ENCODE measurements at regions not wholly inside any gene's neighbourhood (a gene's known extent, or its start where the extent isn't known, plus 50 kb on each side); places are given as distances from the start of the nearest gene placed in this dataset.
"Not testable (repeated sequence)": the region's sequence is repeated elsewhere in the genome, so short reads cannot be mapped to it uniquely, and the experiment has no call there.

DNA sequence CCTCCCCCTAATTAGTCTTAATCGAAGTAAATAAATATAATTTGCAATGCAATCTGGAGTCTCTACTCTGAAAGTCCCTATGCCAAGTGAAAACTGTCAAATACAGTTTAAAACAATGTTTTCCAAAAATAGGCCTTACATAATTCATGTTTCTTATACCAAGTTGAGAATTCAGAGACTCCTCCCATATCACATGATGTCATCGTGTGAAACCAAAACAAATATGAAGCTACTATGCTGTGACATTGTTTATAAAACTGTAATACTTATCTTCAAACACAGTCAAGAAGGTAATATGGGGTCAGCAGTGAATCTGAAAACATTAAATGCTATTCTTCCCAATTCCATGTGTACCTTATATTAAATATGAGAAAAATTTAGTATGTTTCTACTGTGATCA lies 940.2 kb upstream of the FANCL start:
- DNase-seq (ENCODE audit: low read depth) = no peak

DNA sequence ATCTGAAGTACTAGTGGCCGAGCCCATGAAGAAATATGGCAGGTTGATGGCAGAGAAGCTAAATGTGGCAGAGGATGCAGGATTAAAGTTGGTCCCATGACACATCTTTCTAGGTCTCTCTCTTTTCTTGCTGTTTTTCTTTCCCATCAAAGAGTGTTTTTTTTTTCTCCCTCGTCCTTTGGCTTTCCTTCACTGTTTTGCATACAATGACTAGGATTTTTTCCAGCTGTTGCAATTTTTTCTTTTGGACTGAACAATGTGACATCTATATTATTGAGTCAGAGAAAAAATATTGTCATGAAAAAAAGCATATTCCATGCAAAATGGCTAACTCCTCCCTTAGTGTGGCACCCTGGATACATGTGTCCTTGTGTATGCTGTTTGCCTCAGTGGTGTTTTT lies 939.5 kb upstream of the FANCL start:
- no peak for DNase-seq (ENCODE audit: low read depth)

DNA sequence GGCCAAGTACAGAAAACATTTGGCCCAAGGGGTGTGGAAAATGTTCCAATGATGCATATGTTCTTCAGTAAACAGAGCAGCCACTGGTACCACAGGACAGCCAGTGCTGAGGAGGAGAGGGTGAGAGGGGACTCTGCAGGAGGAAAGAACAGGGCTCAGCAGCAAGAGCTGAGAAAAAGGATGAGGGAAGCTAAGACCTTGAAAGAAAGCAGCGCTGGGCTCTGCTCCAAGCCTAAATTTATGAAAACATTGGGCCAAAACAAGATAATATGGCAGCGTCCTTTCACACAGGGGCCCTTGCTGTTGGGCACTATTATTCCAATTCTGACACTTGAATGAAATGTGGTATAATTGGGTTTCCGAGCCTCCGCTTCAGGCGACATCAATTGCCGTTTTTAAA lies 939.0 kb upstream of the FANCL start:
- DNase-seq (ENCODE audit: low read depth) = no peak

- DNase-seq (ENCODE audit: low read depth) = no peak
These were observed 936.6 kb upstream of the FANCL start for GRCh38 chr2:59177748-59178147.

DNA sequence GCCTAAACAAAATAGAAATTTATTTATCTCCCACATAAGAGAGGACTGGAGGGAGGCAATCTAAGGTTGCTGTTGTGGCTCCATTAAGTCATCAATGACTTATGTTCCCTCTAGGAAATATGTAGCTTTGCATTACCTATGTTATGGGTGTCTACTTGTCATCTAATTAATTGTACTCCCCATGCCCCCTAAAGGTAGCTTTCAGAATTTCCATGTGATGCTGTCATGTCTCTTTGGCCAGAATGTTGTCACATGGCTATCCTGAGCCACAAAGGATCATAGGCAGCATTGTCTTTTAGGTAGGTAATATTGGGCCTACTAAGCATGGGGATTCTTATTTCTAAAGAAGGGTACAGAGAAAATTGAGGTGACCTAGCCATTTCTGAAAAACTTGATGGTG lies 935.6 kb upstream of the FANCL start:
- DNase-seq (ENCODE audit: low read depth) = no peak

- DNase-seq (ENCODE audit: low read depth) = no peak
These were observed 933.6 kb upstream of the FANCL start for GRCh38 chr2:59174536-59175243.

GRCh38 chr2:59173325-59173724 lies 932.2 kb upstream of the FANCL start:
- DNase-seq (ENCODE audit: low read depth) = no peak

DNA sequence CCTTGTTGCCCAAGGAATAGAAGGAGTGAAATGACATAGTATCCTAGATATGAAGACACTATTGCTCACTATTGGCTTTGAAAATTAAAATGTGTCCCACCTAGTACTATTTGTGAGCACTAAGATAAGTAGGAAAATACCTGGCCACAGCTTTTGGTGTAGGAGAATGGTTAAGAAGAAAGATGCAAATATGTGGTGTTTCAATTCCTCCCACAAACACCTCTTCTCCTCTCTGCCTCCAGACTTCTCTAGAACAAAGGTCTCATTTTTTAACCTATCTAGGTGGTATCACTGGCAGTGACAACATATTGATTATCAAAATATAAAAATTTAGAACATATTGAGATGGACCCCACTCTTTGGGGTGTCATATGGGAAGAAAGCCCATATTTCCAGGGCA lies 929.9 kb upstream of the FANCL start:
- DNase-seq (ENCODE audit: low read depth) = no peak

GRCh38 chr2:59168766-59169165 lies 927.6 kb upstream of the FANCL start:
- no peak for DNase-seq (ENCODE audit: low read depth)

GRCh38 chr2:59167514-59167913 lies 926.4 kb upstream of the FANCL start:
- no peak for DNase-seq (ENCODE audit: low read depth)

GRCh38 chr2:59157908-59158307 lies 916.8 kb upstream of the FANCL start:
- DNase-seq (ENCODE audit: low read depth) = not testable (repeated sequence)

DNA sequence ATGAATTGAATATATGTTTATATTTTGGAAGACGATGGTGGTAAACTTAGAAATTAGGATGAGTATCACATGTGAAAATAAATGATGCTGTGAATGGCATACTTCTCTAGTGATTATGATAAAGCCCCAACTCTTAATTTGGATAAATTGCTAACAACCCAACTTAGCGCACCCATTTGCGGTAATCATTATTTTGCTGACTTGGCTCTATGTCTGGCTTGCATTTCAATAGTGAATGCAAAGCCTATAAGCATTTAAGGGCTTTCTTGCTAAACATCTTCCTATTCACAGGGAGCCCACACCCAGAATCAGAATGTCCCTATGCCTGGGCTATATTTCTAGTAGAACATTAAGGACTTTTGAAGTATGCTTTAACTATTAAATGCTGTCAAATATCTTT lies 910.7 kb upstream of the FANCL start:
- no peak for DNase-seq (ENCODE audit: low read depth)

GRCh38 chr2:59150217-59150849 lies 909.2 kb upstream of the FANCL start:
- DNase-seq (ENCODE audit: low read depth) = no peak

DNA sequence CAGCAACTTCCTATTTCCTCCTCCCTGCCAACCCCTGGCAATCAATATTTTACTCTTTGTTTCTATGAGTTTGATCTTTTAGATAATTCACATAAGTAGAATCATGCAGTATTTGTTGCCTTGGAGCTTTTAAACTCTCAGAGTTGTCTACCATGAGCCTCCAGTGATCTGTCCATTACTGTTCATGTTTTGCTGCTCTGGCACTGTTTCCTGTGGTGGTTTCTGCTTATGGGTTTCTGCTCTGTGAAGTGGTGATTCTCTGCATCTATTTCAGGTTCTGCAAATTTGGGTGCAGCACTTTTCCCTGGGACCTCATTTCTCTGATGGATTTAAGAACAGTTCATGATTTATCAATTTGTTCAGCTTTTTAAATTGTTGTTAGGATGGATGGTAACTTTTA lies 908.1 kb upstream of the FANCL start:
- DNase-seq (ENCODE audit: low read depth) = no peak

GRCh38 chr2:59112258-59112657 lies 871.1 kb upstream of the FANCL start:
- DNase-seq (ENCODE audit: low read depth) = no peak

GRCh38 chr2:59096973-59097372 lies 855.8 kb upstream of the FANCL start:
- DNase-seq (ENCODE audit: low read depth) = no peak

- DNase-seq (ENCODE audit: low read depth) = no peak
These were observed 852.4 kb upstream of the FANCL start for GRCh38 chr2:59093571-59093970.

DNA sequence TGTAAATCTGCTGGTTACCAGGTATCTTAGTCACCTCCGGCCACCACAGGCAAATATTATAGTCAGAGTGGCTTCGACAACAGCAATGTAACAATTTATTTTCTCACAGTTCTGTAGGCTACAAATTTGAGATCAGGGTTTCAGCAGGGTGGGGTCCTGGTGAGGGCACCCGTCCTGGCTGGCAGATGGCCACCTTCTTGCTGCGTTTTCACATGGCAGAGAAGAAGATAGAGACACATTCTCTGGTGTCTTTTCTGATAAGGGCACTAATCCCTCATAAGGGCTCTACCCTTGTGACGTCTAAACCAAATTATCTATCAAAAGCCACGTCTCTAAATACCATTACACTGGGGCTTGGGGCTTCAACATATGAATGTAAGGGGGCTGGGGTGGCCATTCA lies 843.2 kb upstream of the FANCL start:
- no peak for DNase-seq (ENCODE audit: low read depth)

DNA sequence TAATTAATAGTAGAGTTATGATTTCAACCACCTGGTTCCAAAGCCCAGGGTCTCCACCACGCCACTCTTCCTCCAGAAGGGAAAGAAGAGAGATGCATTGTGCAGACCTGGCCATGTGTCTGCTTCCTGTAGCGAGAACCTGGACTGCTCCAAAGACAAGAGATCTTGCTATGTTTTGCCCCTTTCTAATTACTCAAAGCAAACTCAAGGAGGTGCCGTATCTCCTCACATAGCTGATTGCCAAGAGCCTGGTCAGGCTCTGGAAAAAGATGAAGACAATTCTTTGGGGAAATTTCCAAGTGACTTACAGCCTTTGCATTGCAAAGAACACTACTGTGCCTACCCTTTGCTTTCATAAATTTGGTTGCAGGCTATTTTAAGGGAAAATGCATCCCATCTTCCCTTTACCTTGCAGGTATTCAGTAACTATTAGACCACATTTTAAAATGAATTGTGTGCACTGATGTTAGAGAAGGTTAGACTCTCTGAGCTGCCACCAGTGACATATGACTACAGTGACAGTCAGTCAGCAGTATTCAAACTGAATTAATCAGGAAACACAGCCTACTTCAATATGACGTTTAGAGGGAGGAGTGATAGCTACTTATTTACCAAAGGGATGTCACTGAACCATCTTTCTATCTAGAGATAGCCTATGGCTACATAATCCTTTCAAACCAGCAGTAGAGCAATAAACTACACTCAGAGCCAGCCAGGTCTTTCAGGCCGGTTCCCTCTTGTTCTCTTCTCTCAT lies 842.1 kb upstream of the FANCL start:
- no peak for DNase-seq (ENCODE audit: low read depth)

GRCh38 chr2:59082657-59083056 lies 841.5 kb upstream of the FANCL start:
- DNase-seq (ENCODE audit: low read depth) = no peak

DNA sequence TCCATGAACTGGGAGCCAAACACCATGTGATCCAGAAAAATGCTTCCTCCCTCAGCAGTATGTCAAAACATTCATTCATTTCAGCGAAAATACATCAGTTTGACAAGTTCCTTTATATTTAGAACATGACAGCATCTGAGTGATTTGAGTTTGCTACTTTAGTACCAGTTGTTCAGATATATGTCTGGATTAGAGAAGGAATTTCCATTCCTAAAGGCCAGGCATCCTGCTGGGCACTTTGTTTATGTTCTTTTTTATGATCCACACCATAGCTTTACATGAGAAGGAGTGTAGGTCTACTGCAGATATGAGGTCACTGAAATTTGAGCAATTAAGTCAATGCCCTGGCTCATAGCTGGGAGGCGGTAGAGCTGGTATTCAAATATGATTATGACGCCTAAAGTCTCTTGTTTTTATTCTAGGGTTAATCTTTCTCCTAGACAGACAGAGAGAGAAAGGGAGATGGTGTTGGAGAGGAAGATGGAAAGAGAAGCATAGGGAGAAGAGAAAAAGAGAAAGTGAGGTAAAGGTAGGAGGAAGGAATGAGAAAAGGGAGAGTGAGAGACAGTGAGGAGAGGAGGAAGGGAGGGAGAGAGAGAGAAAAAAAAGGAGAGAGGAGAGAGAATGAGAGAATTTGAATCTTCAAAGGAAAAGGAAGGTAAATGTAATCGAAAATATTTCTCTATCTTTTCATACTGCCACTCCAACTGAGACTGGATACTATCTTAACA lies 839.5 kb upstream of the FANCL start:
- DNase-seq (ENCODE audit: low read depth) = no peak

GRCh38 chr2:59077981-59078531 lies 836.9 kb upstream of the FANCL start:
- no peak for DNase-seq (ENCODE audit: low read depth)

Measured in stimulated activated CD8-positive, alpha-beta memory T cell treated with anti-CD3 and anti-CD28 coated beads, Interleukin-4, amount 100 ng/mL, for 24 hours (primary cell).